Chondrocyte (in vitro differentiated cells): ENCODE measurements at regions not wholly inside any gene's neighbourhood (a gene's known extent, or its start where the extent isn't known, plus 50 kb on each side); places are given as distances from the start of the nearest gene placed in this dataset.

Experiments
- DNase-seq: peaks from one replicate; pipeline ENCODE4 v3.0.0; 2021; ENCODE audit warnings: mixed read lengths, low spot score
- H3K27ac Mint-ChIP-seq: one replicate; pipeline ENCODE4 v1.8.0; 2021; ENCODE audit warnings: mild to moderate bottlenecking, moderate library complexity, mixed read lengths; ENCODE audit not compliant: unreplicated experiment
- H3K27me3 Mint-ChIP-seq: 2 replicates; pipeline ENCODE4 v1.8.0; 2021; ENCODE audit warnings: low read depth, mixed read lengths
- H3K36me3 Mint-ChIP-seq: 2 replicates; pipeline ENCODE4 v1.8.0; 2021; ENCODE audit warnings: low read depth, mixed read lengths
- H3K4me1 Mint-ChIP-seq: 2 replicates; pipeline ENCODE4 v1.8.0; 2021; ENCODE audit warnings: low read depth, mild to moderate bottlenecking, mixed read lengths
- H3K4me3 Mint-ChIP-seq: one replicate; pipeline ENCODE4 v1.8.0; 2021; ENCODE audit warnings: mild to moderate bottlenecking, moderate library complexity, mixed read lengths; ENCODE audit not compliant: unreplicated experiment
- H3K9me3 Mint-ChIP-seq: 2 replicates; pipeline ENCODE4 v1.8.0; 2021; ENCODE audit warnings: low read depth, mixed read lengths
- TF ChIP-seq, protein P1 (sequence below): fragments of 200-600 bp; sonication (generic); IDR thresholded peaks from 2 replicates; pipeline ENCODE4 v1.5.0; 2021; ENCODE audit warnings: antibody characterized with exemption, mild to moderate bottlenecking, moderate library complexity

- no peaks in the 10 kb centered on the region for H3K27me3 Mint-ChIP-seq
- H3K9me3 Mint-ChIP-seq, result no peaks in the 10 kb centered on the region
- H3K36me3 Mint-ChIP-seq, result no peaks in the 10 kb centered on the region
- no peak overlapping the region for H3K27ac Mint-ChIP-seq
- no peak for DNase-seq
- no peaks in the 10 kb centered on the region for H3K4me1 Mint-ChIP-seq
- H3K4me3 Mint-ChIP-seq, result no peak overlapping the region
- TF ChIP-seq, protein P1, sequence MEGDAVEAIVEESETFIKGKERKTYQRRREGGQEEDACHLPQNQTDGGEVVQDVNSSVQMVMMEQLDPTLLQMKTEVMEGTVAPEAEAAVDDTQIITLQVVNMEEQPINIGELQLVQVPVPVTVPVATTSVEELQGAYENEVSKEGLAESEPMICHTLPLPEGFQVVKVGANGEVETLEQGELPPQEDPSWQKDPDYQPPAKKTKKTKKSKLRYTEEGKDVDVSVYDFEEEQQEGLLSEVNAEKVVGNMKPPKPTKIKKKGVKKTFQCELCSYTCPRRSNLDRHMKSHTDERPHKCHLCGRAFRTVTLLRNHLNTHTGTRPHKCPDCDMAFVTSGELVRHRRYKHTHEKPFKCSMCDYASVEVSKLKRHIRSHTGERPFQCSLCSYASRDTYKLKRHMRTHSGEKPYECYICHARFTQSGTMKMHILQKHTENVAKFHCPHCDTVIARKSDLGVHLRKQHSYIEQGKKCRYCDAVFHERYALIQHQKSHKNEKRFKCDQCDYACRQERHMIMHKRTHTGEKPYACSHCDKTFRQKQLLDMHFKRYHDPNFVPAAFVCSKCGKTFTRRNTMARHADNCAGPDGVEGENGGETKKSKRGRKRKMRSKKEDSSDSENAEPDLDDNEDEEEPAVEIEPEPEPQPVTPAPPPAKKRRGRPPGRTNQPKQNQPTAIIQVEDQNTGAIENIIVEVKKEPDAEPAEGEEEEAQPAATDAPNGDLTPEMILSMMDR, result no peak
These were observed 635.6 kb downstream of the TRAM1L1 start for GRCh38 chr4:116449764-116450163.

DNA sequence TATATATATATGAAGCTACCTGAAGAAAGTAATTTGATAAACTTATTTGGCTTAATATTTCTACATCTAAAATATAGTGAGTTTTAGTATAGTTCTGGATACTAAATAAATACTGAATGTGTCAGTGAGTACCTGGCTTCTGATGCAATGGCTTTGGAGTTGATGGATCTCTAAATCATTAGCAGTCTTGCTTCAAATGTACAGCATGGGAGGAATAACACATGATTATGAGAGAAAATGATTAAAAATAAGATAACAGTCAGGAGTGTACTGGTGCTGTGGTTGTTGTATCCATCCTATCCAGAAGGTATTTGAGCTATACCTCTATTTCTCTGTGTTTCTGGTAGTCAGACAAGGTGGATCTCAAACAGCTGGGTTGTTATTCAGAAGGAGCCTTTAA, 641.3 kb downstream of the TRAM1L1 start:
- no peak overlapping the region for H3K4me3 Mint-ChIP-seq
- H3K9me3 Mint-ChIP-seq, result no peaks in the 10 kb centered on the region
- no peaks in the 10 kb centered on the region for H3K4me1 Mint-ChIP-seq
- no peak for DNase-seq
- TF ChIP-seq, protein P1, result no peak
- H3K27me3 Mint-ChIP-seq, result no peaks in the 10 kb centered on the region
- no peak overlapping the region for H3K27ac Mint-ChIP-seq
- H3K36me3 Mint-ChIP-seq, result no peaks in the 10 kb centered on the region

DNA sequence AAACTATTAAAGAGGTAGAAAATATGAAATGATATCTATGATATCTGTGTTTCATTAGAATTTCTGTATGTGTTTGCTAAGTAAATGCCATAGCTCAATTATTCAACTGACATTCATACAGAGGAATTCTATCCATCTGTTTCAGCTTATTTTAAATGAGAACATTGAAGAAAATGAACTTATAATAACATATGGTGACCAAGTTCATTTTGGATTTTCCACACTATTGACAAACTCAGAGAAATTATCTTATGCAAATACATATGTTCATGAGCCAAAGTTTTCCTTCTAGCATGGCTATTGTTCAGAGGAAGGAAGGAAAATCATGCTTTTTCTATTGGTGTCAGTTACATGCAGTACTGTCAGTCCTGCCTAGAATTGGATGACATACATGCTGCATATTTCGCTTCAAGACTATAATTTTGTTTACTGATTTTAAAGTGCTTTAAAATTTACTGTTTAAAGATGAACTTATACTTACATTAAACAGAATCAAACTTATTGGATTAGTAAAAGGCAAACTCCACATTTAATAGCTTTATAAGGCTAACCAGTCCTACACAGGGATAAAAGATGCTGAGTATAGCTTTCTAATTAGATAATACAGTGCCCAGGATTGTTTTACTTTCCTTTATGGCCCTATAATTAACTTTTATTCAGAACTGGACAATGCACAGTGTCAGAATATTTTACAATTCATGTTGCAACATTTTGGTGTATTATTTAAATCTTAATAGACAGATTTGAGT, 646.2 kb downstream of the TRAM1L1 start:
- no peaks in the 10 kb centered on the region for H3K4me1 Mint-ChIP-seq
- no peaks in the 10 kb centered on the region for H3K36me3 Mint-ChIP-seq
- DNase-seq, result no peak
- no peak overlapping the region for H3K27ac Mint-ChIP-seq
- no peak overlapping the region for H3K4me3 Mint-ChIP-seq
- H3K27me3 Mint-ChIP-seq, result no peaks in the 10 kb centered on the region
- TF ChIP-seq, protein P1, result no peak
- no peaks in the 10 kb centered on the region for H3K9me3 Mint-ChIP-seq

GRCh38 chr4:116438417-116438816, 647.0 kb downstream of the TRAM1L1 start:
- Mint-ChIP-seq H3K27ac (no peak overlapping the region), H3K4me1 (no peaks in the 10 kb centered on the region), H3K36me3 (no peaks in the 10 kb centered on the region), H3K27me3 (no peaks in the 10 kb centered on the region), H3K4me3 (no peak overlapping the region), H3K9me3 (no peaks in the 10 kb centered on the region)
- TF ChIP-seq, protein P1, result no peak
- DNase-seq, result no peak

- Mint-ChIP-seq H3K36me3 (peaks cover 5% of the 10 kb centered on the region), H3K27ac (no peak overlapping the region), H3K4me3 (no peak overlapping the region), H3K4me1 (no peaks in the 10 kb centered on the region), H3K27me3 (no peaks in the 10 kb centered on the region), H3K9me3 (peaks cover 31% of the 10 kb centered on the region)
- no peak for DNase-seq
- TF ChIP-seq, protein P1, result no peak
These were observed 657.7 kb downstream of the TRAM1L1 start for GRCh38 chr4:116427666-116428065.
